HG03575 (cell line): ENCODE measurements at regions not wholly inside any gene's neighbourhood (a gene's known extent, or its start where the extent isn't known, plus 50 kb on each side); places are given as distances from the start of the nearest gene placed in this dataset.
"Not testable (repeated sequence)": the region's sequence is repeated elsewhere in the genome, so short reads cannot be mapped to it uniquely, and the experiment has no call there.

Experiments used
- ATAC-seq: cut with Tn5 transposase; IDR thresholded peaks from one replicate; pipeline ENCODE4 v1.9.1; 2021; ENCODE audit not compliant: unreplicated experiment, insufficient number of reproducible peaks, low FRiP score; ENCODE audit errors: extremely low read depth

DNA sequence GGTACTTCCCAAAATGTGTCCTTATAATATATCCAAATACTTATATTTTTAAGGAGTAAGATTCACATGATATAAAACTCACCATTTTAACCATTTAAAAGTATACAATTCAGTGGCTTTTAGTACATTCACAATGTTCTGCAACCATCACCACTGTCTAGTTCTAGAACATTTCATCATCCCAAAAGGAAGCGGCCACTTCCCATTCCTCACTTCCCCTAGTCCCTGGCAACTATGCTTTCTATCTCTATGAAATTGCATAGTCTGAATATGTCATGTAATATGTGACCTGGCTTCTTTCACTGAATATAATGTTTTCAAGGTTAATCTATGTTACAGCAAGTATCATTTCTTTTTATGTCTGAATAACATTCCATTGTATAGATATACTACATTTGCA, 615.1 kb upstream of the SGCD start:
- no peak for ATAC-seq

DNA sequence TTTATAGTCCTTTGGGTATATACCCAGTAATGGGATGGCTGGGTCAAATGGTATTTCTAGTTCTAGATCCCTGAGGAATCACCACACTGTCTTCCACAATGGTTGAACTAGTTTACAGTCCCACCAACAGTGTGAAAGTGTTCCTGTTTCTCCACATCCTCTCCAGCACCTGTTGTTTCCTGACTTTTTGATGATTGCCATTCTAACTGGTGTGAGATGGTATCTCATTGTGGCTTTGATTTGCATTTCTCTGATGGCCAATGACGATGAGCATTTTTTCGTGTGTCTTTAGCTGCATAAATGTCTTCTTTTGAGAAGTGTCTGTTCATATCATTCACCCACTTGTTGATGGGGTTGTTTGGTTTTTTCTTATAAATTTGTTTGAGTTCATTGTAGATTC, 612.5 kb upstream of the SGCD start:
- ATAC-seq, result not testable (repeated sequence)

DNA sequence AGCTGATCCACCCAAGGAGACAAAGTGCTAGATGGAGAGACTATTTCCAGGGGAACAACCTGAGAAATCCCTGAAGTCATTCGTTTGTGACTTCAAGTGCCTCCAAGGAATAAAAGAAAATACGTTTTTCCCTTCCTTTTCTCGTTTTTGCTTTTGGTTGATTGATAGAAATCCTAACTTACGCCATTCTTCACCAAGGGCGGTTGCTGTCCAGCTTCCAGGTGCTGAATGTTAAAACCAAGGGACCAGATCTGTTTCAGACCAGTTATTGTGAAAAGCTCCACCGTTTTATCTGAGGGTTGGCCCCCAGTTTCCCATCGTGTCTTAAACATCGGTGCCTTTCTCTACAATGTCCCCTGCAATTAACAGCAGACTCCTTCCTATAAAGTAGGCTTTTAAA, 600.7 kb upstream of the SGCD start:
- ATAC-seq, result no peak

DNA sequence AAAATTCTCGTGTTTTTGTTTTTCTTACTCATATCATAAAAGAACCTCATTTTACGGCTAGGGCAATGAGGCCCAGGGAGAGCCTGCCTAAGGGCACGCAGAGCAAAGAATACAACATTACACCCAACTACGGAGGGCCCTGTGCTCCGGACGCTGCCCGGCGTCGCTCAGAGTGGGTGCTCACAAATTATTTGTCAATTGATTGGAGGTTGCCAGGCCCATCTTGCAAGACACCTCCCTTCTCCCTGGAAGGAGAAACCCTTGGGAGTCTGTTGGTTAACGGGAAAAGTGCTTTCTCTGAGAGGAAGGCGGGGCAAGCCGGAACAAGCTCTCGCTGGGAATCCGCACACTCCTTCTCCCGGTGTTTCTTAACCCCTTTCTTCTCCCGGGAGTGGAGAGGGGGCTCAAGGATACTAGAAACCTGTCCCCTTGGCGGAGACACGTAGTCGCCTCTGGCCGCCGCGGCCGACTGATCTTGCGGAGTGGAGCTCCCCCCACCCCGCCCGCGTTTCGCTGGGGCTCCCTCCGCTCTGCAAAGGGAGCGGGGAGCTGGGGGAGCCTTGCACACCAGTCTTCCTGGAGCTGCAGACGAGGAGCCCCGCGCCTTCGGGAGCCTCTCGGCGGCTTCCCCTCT, 599.3 kb upstream of the SGCD start:
- ATAC-seq, result no peak

DNA sequence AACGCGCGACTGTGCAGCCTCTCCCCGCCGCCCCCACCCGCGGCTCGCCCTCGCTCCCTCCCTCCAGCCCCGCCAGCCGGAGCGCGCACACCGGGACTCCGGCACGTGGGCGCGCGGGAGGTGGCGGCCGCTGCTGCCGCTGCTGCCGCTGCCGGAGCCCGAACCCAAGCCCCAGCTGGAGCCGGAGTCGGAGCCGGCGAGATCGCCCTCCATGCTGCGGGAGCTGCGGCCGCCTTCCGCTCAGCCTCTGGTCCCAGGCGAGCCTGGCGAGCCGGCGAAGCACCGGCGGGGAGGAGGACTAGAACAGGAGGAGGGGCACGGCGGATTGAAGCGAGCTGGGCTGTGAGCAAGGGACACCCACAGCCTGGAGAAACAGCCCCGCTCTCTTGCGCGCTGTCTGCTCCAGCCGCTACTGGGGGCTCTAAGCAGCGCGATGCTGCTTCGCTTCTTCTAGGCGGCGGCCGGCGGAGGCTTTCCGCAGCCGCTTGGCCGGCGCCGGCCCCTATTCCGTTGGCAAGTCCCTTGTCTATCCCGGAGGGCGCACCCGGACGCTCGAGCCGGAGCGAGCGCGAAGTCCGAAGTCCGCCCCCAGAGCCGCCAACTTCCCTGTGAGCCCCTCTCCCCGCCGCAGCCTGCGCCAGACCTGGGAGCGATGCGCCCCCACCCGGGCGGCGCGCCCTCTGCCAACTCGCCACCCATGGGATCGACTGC, 598.7 kb upstream of the SGCD start:
- no peak for ATAC-seq

DNA sequence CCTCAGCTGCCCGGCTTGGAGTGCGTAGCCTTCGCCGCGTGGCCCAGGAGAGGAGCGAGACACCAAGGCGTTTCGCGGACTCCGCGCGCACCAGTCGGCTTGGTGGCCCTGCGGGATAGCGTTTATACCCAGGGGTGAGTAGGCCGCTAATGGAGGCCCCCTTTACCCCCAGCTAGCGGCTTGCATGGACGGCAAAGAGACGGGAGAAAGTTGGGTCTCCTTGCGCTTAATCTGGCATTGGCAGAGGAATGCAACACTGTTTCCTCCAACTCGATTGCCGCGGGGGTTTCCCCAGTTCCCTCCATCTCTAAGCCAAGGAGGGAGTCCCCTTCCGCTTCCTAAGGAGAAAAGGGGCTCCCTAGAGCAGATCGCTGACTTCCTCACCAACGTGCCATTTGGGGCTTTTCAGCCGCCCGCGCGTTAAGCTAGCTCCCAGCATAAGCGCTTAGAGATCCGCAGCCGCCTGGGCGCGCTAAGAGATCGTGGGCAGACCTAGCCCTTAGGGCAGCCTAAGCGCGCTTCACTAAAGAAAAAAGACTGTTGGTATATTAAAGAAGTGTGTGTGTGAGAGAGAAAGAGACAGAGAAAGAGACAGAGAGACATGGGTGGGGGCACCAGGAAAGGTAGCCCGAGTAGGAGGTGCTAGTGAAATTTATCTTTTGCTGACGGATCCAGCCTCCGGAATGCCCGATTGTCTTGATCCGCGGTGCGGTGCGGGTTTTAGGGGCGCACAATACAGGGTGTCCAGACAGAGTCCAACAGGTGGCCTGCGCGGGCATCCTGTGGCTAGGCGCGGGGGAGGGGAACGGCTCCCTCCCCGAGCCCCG, 597.9 kb upstream of the SGCD start:
- ATAC-seq, result no peak

DNA sequence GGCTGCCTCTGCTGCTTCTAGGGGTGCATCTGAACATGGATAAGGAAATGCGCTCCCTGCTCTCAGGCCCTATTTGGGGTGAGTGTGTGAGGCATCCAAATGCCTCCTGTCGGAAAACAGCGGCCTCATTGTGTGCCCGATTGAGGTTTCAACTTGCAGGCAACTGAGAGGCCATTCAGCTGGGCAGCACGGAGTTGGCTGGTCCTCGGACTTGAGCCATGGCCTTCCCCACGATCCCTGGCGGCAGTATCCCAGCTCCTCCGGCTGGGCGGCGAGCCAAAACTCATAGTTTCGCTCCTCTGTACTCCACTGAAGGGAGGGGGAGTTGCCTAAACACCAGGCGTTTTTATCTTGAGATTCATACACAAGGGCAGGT, 597.3 kb upstream of the SGCD start:
- ATAC-seq, result no peak

DNA sequence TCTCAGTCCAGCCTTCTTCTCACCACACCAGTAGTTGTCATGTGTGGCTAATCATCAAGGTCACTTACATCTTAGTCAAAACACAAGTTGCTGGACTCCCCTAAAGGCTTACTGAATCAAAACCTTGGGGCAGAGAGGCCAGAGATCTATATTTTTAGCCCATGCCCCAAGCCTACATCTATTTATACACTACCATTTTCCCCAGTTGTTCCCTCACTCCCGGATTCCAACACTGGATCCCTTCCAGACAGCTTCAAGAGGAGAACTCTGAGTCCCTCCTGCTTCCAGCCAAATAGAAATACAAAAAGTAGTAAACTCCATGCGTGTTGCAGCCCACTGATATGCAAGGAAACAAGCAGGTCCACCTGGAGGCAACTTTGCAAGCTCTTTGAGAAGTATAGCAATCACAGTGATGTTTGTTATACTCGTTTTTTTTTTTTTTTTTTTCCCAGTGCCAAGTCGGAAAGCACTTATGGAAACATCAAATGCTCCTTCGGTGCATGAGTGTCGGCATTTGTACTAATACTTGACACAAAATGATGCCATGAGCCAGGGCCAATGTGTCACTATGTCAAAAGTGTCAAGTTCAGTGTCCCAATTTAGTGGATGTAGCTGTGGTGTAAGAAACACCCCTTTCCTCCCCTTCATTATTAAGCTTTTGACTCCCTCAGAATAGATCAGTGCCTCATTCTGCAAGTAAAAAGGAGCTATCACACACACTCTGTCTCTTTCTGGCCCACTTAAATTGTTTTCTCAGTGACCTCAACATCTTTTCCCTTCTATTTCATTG, 594.2 kb upstream of the SGCD start:
- no peak for ATAC-seq

DNA sequence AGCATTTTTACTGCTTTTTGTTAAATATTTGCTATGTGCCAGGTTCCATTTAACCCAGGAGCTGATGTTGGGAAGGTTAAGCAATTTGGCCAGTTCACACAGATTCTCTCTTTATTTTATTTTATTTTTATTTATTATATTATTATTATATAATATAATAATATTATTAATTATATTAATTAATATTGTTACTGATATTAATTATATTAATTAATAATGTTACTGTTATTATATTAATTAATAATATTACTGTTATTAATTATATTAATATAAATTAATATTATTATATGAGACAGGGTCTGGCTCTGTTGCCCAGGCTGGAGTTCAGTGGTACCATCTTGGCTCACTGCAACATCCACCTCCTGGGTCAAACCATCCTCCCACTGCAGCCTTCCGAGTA, 593.0 kb upstream of the SGCD start:
- ATAC-seq, result no peak

DNA sequence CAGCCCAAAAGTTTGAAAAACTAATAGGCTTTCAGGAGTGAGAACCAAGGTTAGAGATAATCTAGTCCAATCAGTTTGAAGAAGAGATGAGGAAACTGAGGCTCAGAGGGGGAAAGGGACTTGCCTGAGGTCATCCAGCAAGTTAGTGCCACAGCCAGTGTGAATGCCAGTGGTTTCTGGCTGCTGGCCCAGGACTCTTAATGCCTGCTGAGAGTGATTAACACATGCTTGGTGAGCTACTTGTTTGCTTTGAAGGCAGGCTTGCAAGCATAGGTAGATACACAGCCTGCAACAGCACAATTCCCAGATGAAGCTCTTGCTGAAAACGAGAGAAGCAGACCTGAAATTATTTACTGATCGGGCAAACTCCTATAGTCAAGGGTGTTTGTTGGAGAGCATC, 591.6 kb upstream of the SGCD start:
- no peak for ATAC-seq

DNA sequence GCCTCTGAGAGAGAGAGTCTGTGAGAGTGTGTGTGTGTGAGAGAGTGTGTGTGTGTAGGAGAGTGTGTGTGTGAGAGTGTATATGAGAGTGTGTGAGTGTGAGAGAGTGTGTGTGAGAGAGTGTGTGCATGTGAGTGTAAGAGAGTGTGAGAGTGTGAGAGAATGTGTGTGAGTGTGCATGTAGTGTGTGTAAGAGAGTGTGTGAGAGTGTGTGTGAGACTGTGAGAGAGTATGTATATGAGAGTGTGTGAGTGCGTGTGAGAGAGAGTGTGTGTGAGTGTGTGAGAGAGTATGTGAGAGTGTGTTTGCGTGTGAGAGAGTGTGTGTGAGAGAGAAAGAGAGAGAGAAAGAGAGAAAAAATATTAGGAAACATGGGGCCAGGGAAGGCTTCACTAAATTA, 588.3 kb upstream of the SGCD start:
- ATAC-seq, result no peak

DNA sequence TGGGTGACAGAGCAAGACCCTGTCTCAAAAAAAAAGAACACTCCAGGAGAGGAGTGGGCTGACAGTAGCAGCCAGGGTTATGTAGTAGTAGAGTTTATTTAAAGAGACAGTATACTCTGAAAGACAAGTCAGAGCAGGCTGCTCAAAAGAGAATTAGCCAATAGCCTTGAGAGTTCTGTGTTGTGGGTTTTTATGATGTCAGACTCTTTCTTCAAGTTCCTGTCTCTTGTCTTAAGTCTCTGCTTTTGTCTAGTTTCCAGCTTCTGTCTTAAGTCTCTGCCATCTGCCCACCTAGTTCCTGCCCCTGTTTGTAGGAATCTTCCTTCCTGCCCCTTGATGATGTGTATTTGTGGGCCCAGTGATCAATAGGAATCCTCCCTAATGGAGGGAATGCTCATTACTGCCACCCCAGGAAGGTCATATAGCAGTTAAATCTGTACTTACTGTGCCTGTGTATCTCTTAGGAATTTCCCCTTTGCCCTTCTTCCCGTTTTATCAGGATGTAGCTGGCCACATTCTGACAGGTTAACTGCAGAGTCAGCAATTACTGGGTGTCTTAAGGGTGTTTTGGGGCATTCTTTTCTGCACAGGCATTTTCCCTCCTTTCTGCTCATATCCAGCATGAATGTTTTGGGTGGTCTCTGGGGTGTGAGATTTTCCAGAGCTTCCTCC, 580.5 kb upstream of the SGCD start:
- ATAC-seq, result no peak

DNA sequence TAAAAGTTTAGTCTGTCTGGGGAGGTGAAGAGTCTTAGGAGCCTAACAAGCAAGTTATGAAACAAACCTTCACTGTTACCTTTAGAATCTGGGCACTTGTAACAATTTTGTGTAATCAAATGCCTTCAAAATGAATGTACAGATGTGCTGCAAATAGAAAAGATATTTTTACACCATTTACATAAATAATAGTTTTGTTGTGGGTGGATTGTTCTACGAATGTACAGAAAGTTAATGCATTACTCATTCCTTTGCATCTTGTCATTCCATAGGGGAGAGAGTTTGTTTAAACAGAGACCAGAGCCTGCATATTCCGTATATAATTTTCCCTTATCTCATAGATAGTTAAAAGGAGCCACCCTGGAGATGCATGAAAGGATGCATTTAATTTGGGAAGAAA, 576.9 kb upstream of the SGCD start:
- ATAC-seq, result no peak

DNA sequence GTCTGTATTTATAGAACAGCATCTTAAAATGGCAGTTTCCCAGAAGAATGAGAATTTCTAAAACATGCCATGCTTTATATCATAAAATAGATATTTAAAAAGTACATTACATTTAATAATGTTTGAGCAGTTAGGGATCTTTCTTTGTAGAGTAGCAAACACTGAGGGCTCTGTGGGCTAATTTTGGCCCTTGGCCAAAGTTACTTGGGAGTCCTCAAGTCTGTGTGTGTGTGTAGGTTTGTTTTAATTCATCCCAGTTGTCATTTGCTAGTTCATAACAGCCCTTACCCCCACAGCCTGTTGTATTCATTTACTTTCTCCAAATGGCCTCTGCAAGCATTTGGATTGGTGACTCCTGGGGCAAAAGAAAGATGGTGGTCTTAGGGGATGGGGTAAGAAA, 576.4 kb upstream of the SGCD start:
- ATAC-seq, result no peak

DNA sequence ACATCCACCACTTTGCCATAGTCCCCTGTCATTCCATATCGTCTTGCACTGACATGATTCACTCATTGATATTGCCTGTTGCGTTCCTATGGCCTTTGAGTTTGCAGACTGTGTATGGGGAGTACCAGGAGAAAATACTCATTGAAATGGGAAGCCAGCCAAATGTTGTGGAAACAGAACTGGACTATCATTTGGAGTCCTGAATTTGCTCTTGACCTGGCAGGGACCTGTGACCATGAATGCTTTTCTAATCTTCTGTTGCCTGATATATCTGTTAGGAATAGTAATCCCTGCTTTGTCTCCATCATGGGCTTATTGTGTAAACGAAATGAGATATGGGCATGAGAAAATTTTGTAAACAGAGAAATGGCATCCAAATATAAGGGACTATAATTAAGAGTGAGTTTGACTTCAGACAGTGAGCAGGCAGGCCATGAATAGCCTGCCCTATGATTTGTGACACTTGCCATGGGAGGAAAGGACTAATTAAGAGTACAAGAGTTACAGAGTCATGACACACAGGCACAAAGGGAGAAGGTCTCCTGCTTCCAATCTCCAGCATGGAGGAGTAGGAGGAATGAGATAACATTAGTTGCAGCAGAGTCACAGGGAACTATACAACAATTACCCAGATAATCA, 572.9 kb upstream of the SGCD start:
- ATAC-seq, result no peak

DNA sequence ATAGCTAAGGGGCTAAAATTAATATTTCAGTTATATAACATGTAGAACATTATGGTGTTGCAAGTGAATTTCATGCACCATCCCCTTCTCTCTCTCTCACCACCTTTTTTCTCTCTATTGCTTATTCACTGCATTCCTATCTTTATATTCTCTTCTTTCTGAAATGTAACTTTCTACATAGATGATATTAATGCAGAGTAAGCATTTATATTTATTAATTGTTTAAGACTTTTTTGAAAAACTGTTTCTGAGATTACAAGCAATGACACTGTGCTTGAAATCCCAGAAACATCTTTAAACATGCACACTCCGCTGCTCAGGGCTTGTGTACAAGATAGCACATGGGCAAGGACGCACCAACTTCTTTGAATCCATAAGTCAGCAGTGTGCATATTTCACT, 567.7 kb upstream of the SGCD start:
- ATAC-seq, result no peak

DNA sequence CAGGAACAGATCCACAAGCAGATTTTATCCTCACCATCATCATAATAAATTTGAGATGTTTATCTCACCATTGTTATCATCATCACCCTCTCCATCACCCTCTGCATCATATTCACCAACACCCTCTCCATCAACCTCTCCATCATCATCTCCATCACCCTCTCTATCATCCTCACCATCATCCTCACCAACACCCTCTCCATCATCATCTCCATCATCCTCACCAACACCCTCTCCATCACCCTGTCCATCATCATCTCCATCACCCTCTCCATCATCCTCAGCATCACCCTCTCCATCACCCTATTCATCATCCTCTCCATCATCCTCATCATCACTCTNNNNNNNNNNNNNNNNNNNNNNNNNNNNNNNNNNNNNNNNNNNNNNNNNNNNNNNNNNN, 567.0 kb upstream of the SGCD start:
- no peak for ATAC-seq

DNA sequence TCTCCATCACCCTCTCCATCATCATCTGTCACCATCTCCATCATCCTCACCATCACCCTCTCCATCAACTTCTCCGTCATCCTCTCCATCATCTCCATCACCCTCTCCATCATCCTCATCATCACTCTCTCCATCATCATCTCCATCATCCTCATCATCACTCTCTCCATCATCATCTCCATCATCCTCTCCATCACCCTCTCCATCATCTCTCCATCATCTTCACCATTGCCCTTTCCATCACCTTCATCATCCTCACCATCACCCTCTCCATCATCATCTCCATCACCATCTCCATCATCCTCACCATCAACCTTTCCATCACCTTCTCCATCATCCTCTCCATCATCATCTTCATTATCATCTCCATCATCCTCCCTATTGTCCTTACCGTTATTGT, 565.5 kb upstream of the SGCD start:
- ATAC-seq, result no peak

DNA sequence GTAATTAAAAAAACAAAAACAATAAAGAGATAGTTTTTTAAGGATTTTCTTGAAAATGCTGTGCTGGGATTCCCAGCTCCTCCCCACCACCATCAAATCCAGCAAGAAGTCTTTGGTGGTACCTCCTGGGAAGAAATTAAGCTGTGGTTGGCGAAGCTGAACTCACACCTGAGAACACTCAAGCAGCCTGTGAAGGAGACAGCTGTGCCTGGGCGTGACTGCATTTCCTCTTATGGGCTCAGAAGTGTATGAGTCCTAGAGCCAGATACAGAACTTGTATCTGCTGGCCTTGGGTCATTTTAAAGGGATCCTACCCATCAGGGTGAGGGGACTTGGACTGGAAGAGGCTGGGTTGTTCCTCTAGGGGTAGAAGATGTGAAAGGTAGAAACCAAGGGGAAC, 561.2 kb upstream of the SGCD start:
- no peak for ATAC-seq
